RWPE1 (cell line): ENCODE measurements at regions not wholly inside any gene's neighbourhood (a gene's known extent, or its start where the extent isn't known, plus 50 kb on each side); places are given as distances from the start of the nearest gene placed in this dataset.

Experiments used
- CTCF ChIA-PET: fragments of 350-600 bp; sonication (Branson Sonifier 250); formaldehyde crosslinking; extraction: SDS; loops from one replicate; lab custom pipeline; 2021; lab: Yijun Ruan, JAX
- POLR2A ChIA-PET: fragments of 400-600 bp; formaldehyde crosslinking; extraction: SDS; loops from one replicate; lab custom pipeline; 2020; ENCODE audit warnings: antibody characterized with exemption; ENCODE audit not compliant: low non-redundant PET; lab: Yijun Ruan, JAX
- DNase-seq: peaks from one replicate; pipeline ENCODE4 v3.0.0; 2012; ENCODE audit warnings: low spot score
- H3K27ac ChIP-seq: fragments of 450-650 bp; 2 replicates; pipeline ENCODE4 v1.5.1; 2017
- TF ChIP-seq, protein P1 (sequence below): fragments of 450-650 bp; conservative IDR thresholded peaks from 2 replicates; pipeline ENCODE4 v1.5.1; 2017; ENCODE audit warnings: low read depth, mild to moderate bottlenecking

DNA sequence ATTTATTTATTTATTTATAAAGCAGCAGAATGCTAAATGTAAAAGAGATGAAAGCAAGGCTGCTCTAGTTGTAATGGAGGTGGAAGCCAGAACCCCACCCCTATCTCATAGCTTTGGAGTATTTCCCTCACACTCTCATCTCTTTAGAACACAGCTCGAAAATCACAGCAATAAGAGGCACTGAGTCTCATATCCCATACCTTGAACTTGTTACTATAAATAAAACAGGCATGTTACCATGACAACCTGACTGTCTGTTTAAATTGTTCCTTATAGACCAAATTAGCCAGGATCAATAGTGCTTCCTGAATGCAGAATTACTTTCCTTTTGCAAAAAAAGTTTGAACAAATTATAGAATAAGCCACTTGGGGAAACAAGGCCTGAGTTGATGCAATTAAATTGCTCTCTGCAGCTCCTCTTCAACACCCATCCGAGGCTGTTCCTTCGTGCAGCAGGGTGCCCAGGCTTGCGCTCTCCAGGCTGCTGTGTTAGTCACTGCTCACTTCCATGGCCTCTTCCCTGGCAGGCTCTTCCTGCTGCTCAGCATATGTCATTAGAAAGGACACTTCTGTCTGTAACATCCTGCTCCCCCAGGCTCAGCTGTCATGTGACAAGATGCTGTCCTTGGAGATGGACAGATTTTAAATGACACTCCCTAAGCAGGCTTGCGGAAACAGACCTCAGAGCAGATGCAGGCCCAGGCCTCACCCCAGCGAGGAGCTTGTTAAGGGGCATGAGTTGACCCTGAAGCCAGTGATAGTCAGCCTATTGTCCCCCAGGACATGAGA, 120.2 kb downstream of the CARTPT start:
- CTCF ChIA-PET: interaction anchor here (0.7 kb wide), 1 partner anchor 24 kb away, joined by 3 read pairs; no protein-coding TSS in a partner anchor
- POLR2A ChIA-PET: no interaction called here
- DNase-seq: no peak
- TF ChIP-seq, protein P1, sequence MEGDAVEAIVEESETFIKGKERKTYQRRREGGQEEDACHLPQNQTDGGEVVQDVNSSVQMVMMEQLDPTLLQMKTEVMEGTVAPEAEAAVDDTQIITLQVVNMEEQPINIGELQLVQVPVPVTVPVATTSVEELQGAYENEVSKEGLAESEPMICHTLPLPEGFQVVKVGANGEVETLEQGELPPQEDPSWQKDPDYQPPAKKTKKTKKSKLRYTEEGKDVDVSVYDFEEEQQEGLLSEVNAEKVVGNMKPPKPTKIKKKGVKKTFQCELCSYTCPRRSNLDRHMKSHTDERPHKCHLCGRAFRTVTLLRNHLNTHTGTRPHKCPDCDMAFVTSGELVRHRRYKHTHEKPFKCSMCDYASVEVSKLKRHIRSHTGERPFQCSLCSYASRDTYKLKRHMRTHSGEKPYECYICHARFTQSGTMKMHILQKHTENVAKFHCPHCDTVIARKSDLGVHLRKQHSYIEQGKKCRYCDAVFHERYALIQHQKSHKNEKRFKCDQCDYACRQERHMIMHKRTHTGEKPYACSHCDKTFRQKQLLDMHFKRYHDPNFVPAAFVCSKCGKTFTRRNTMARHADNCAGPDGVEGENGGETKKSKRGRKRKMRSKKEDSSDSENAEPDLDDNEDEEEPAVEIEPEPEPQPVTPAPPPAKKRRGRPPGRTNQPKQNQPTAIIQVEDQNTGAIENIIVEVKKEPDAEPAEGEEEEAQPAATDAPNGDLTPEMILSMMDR: no peak
- H3K27ac ChIP-seq: no peak overlapping the region

DNA sequence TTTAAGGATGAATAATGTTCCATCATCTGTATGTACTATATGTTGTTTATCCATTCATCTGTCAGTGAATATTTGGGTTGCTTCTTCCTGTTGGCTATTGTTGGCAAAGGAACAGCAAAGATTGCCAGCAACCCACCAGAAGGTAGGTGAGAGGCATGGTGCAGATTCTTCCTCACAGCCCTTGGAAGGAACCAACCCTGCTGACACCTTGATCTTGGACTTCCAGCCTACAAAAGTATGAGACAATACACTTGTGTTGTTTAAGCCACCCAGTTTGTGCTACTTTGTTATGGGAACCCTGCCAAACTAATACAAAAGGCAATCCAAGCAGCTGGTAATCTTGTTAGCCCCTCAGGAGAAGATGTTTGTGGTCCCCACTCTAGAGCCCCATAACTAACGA, 122.0 kb downstream of the CARTPT start:
- H3K27ac ChIP-seq: no peak overlapping the region
- ChIA-PET CTCF (no interaction called here), POLR2A (no interaction called here)
- no peak for DNase-seq
- TF ChIP-seq, protein P1: no peak

DNA sequence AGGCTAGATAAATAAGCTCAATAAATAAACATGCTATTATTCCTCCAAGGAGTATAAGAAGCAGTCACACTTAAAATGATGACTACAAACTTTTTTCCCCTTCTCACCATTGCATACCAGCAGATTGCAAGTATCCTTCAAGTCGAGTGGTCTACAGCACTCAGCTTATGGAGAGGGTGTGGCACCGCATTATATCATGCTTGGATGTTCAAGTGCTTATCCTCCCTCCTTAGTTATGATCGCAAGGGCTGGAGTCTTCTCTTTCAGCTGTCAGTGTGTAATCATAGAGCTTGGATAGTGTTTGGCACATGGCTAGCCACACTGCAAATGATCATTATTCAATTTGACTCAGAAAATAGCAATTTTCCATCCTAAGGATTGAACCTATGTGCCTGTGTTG, 124.0 kb downstream of the CARTPT start:
- TF ChIP-seq, protein P1: no peak
- POLR2A ChIA-PET: no interaction called here
- CTCF ChIA-PET: no interaction called here
- DNase-seq: no peak
- H3K27ac ChIP-seq: no peak overlapping the region

GRCh38 chr5:71844862-71845261, 125.8 kb downstream of the CARTPT start:
- DNase-seq: no peak
- H3K27ac ChIP-seq: no peak overlapping the region
- POLR2A ChIA-PET: no interaction called here
- TF ChIP-seq, protein P1: no peak
- CTCF ChIA-PET: no interaction called here

DNA sequence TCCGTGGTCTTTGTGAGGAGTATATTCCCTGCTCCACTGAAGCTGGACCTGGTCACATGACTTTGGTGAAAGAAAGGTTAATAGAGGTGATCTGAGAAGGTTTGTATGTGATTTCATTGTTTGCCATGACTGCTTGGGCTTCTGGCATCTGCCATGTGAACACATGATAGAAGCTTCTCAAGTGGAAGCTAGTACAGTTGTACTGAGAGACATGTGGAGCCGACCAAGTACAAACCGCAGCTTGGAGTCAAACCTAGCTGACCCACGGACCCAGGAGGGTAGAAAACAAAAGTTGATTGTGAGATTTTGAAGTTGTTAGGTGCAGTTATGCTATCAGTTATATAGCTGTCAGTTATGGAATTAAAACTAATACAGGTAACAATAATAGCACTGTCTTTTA, 140.4 kb downstream of the CARTPT start:
- DNase-seq: no peak
- TF ChIP-seq, protein P1: no peak
- POLR2A ChIA-PET: no interaction called here
- no peak overlapping the region for H3K27ac ChIP-seq
- CTCF ChIA-PET: interaction anchor here (0.6 to 0.9 kb wide), 2 partner anchors 20 to 63 kb away, joined by 3 to 4 read pairs; no protein-coding TSS in a partner anchor

GRCh38 chr5:71860048-71860447, 141.0 kb downstream of the CARTPT start:
- TF ChIP-seq, protein P1: no peak
- ChIA-PET CTCF (interaction anchor here (0.6 to 0.9 kb wide), 2 partner anchors 20 to 63 kb away, joined by 3 to 4 read pairs; no protein-coding TSS in a partner anchor), POLR2A (no interaction called here)
- DNase-seq: no peak
- no peak overlapping the region for H3K27ac ChIP-seq
